Mesendoderm (in vitro differentiated cells): ENCODE measurements at regions not wholly inside any gene's neighbourhood (a gene's known extent, or its start where the extent isn't known, plus 50 kb on each side); places are given as distances from the start of the nearest gene placed in this dataset.

ENCODE experiments used
- DNase-seq: peaks from one replicate; pipeline ENCODE4 v3.0.0; 2013
- H2AK5ac ChIP-seq: 2 replicates; pipeline ENCODE4 v1.6.1; 2013; ENCODE audit warnings: low read length, inconsistent platforms
- H2BK120ac ChIP-seq: 2 replicates; pipeline ENCODE4 v1.6.1; 2013; ENCODE audit warnings: low read depth, mild to moderate bottlenecking, low read length, moderate library complexity, mixed read lengths
- H2BK15ac ChIP-seq: replicated peaks from 2 replicates; pipeline ENCODE4 v1.6.1; 2013; ENCODE audit warnings: low read depth, mild to moderate bottlenecking, moderate library complexity
- H2BK5ac ChIP-seq: 2 replicates; pipeline ENCODE4 v1.6.1; 2013; ENCODE audit warnings: low read length, inconsistent platforms
- H3K18ac ChIP-seq: 2 replicates; pipeline ENCODE4 v1.6.1; 2013; ENCODE audit warnings: mild to moderate bottlenecking, low read length, mixed read lengths
- H3K23ac ChIP-seq: one replicate; pipeline ENCODE4 v1.6.1; 2013; ENCODE audit warnings: low read length
- H3K27ac ChIP-seq: 2 replicates; pipeline ENCODE4 v1.5.1; 2013; ENCODE audit warnings: low read depth, mild to moderate bottlenecking, inconsistent platforms, low read length, moderate library complexity
- H3K27me3 ChIP-seq: 2 replicates; pipeline ENCODE4 v1.6.1; 2013; ENCODE audit warnings: low read length, control low read depth, mild to moderate bottlenecking, inconsistent platforms; ENCODE audit not compliant: insufficient read depth, poor library complexity
- H3K36me3 ChIP-seq: 2 replicates; pipeline ENCODE4 v1.6.1; 2013; ENCODE audit warnings: low read length, inconsistent platforms; ENCODE audit not compliant: control insufficient read depth, insufficient read depth
- H3K4ac ChIP-seq: one replicate; pipeline ENCODE4 v1.6.1; 2013; ENCODE audit warnings: low read depth, mild to moderate bottlenecking, low read length, moderate library complexity
- H3K4me1 ChIP-seq: 2 replicates; pipeline ENCODE4 v1.6.1; 2013; ENCODE audit warnings: low read depth, low read length, inconsistent platforms; ENCODE audit not compliant: control insufficient read depth
- H3K4me2 ChIP-seq: 2 replicates; pipeline ENCODE4 v1.6.1; 2013; ENCODE audit warnings: low read length
- H3K4me3 ChIP-seq: 2 replicates; pipeline ENCODE4 v1.5.1; 2013; ENCODE audit warnings: mild to moderate bottlenecking, low read length
- H3K56ac ChIP-seq: one replicate; pipeline ENCODE4 v1.6.1; 2013; ENCODE audit warnings: low read length
- H3K79me1 ChIP-seq: 2 replicates; pipeline ENCODE4 v1.6.1; 2013; ENCODE audit warnings: low read length, inconsistent platforms
- H3K79me2 ChIP-seq: 2 replicates; pipeline ENCODE4 v1.6.1; 2013; ENCODE audit warnings: mild to moderate bottlenecking, low read length; ENCODE audit not compliant: control insufficient read depth, insufficient read depth
- H3K9ac ChIP-seq: 2 replicates; pipeline ENCODE4 v1.6.1; 2013; ENCODE audit warnings: low read length, inconsistent platforms
- H4K5ac ChIP-seq: one replicate; pipeline ENCODE4 v1.6.1; 2013; ENCODE audit warnings: low read length
- H4K8ac ChIP-seq: one replicate; pipeline ENCODE4 v1.6.1; 2013; ENCODE audit warnings: low read depth, mild to moderate bottlenecking, control low read depth, low read length, moderate library complexity
- WGBS: extraction: QIAGEN DNeasy Blood & Tissue Kit; methylation state at CpG from one replicate; pipeline ENCODE4 v1.1.7; 2013; ENCODE audit warnings: low lambda C conversion rate, missing lambda C conversion rate; ENCODE audit not compliant: insufficient coverage; ENCODE audit errors: extremely low coverage; 5-methylcytosine and 5-hydroxymethylcytosine counted together

- Histone ChIP-seq H3K4me1 (no peaks in the 10 kb centered on the region), H3K18ac (no peak overlapping the region), H4K8ac (no peak overlapping the region), H3K23ac (no peak overlapping the region), H3K27ac (no peak overlapping the region), H3K4me3 (no peak overlapping the region), H3K36me3 (no peaks in the 10 kb centered on the region), H4K5ac (no peak overlapping the region), H3K27me3 (no peaks in the 10 kb centered on the region), H3K4me2 (no peak overlapping the region), H3K79me2 (no peaks in the 10 kb centered on the region), H2BK120ac (no peak overlapping the region), H2BK5ac (no peak overlapping the region), H2AK5ac (no peak overlapping the region), H3K79me1 (no peaks in the 10 kb centered on the region), H2BK15ac (no peak overlapping the region), H3K9ac (no peak overlapping the region), H3K56ac (no peak overlapping the region), H3K4ac (no peak overlapping the region)
- peak; percentile 78 for DNase-seq
- no CpG with 5 or more reads among the region's 2 CpGs for WGBS
Measured at GRCh38 chr18:27899893-27900292, 277.0 kb downstream of the CDH2 start.

GRCh38 chr18:27894746-27895145 is 282.2 kb downstream of the CDH2 start:
- Histone ChIP-seq H3K4ac (no peak overlapping the region), H3K4me3 (no peak overlapping the region), H3K4me1 (no peaks in the 10 kb centered on the region), H3K23ac (no peak overlapping the region), H3K9ac (no peak overlapping the region), H3K4me2 (no peak overlapping the region), H4K8ac (no peak overlapping the region), H2BK5ac (no peak overlapping the region), H3K27me3 (no peaks in the 10 kb centered on the region), H2BK15ac (no peak overlapping the region), H2BK120ac (no peak overlapping the region), H3K56ac (no peak overlapping the region), H3K79me1 (no peaks in the 10 kb centered on the region), H3K27ac (no peak overlapping the region), H4K5ac (no peak overlapping the region), H2AK5ac (no peak overlapping the region), H3K79me2 (no peaks in the 10 kb centered on the region), H3K18ac (no peak overlapping the region), H3K36me3 (no peaks in the 10 kb centered on the region)
- WGBS = no CpG with 5 or more reads among the region's 3 CpGs
- no peak for DNase-seq

- Histone ChIP-seq H3K4ac (no peak overlapping the region), H3K4me3 (no peak overlapping the region), H2AK5ac (no peak overlapping the region), H3K18ac (no peak overlapping the region), H3K79me2 (no peaks in the 10 kb centered on the region), H3K23ac (no peak overlapping the region), H2BK15ac (no peak overlapping the region), H4K5ac (no peak overlapping the region), H4K8ac (no peak overlapping the region), H3K9ac (no peak overlapping the region), H3K36me3 (no peaks in the 10 kb centered on the region), H3K56ac (no peak overlapping the region), H3K4me1 (no peaks in the 10 kb centered on the region), H3K79me1 (no peaks in the 10 kb centered on the region), H2BK120ac (no peak overlapping the region), H3K27ac (no peak overlapping the region), H3K4me2 (no peak overlapping the region), H2BK5ac (no peak overlapping the region), H3K27me3 (no peaks in the 10 kb centered on the region)
- no peak for DNase-seq
- no CpG with 5 or more reads among the region's 2 CpGs for WGBS
Measured at GRCh38 chr18:27887711-27888495, 289.0 kb downstream of the CDH2 start.

DNA sequence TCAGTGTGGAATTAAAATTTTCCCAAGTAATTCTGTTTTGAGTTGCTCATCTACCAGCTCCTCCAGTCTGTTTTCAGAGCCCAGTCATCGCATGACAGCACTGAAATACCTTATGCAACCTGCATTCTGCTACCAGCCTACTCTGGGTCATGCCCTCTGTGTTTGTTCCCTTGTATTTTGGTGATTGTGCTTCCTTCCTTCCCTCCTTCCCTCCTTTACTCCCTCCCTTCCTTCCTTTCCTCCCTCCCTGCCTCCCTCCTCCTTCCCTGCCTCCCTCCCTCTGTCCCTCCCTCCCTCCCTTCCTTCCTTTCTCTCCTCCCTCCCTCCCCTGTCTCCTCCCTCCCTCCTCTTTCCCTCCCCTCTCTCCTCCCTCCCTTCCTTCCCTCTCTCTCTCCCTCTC is 289.6 kb downstream of the CDH2 start:
- H2BK15ac ChIP-seq = no peak overlapping the region

DNA sequence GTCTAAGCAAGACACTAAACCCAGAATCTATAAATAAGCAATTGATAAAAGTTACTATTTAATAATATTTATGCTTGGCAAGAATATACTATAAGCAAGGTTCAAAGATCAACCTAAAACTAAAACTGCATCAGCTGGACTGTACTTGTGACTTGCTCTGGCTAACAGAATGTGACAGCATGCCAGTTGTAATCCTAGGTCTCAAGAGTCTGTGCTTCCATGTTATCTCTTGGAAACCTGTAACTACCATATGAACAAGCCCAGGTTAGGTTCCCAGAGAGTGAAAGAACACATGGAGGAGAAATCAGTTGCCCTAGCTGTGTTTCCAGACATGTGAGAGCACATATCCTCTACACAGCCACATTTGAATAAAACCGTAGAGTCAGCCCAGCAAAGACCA is 297.4 kb downstream of the CDH2 start:
- no peak overlapping the region for H3K4me2 ChIP-seq
- no peak overlapping the region for H3K18ac ChIP-seq
- H3K36me3 ChIP-seq = no peaks in the 10 kb centered on the region
- no peak overlapping the region for H2AK5ac ChIP-seq
- no peak overlapping the region for H2BK15ac ChIP-seq
- H3K27me3 ChIP-seq = no peaks in the 10 kb centered on the region
- H3K23ac ChIP-seq = no peak overlapping the region
- no peaks in the 10 kb centered on the region for H3K4me1 ChIP-seq
- H3K4me3 ChIP-seq = no peak overlapping the region
- H4K5ac ChIP-seq = no peak overlapping the region
- H4K8ac ChIP-seq = no peak overlapping the region
- H3K9ac ChIP-seq = no peak overlapping the region
- no peak overlapping the region for H2BK120ac ChIP-seq
- H3K79me2 ChIP-seq = no peaks in the 10 kb centered on the region
- H3K56ac ChIP-seq = no peak overlapping the region
- no CpG with 5 or more reads among the region's 1 CpG for WGBS
- no peak overlapping the region for H3K27ac ChIP-seq
- no peak for DNase-seq
- no peak overlapping the region for H2BK5ac ChIP-seq
- H3K4ac ChIP-seq = no peak overlapping the region
- H3K79me1 ChIP-seq = no peaks in the 10 kb centered on the region

More for the DNA sequence above, 289.6 kb downstream of the CDH2 start:
- Histone ChIP-seq H3K18ac (no peak overlapping the region), H3K27ac (no peak overlapping the region), H3K4me1 (no peaks in the 10 kb centered on the region), H3K36me3 (no peaks in the 10 kb centered on the region), H3K79me1 (no peaks in the 10 kb centered on the region), H2BK120ac (no peak overlapping the region), H3K56ac (no peak overlapping the region), H3K4me2 (no peak overlapping the region), H3K4ac (no peak overlapping the region), H4K8ac (no peak overlapping the region), H2AK5ac (no peak overlapping the region), H3K79me2 (no peaks in the 10 kb centered on the region), H3K4me3 (no peak overlapping the region), H3K9ac (no peak overlapping the region), H3K27me3 (no peaks in the 10 kb centered on the region), H3K23ac (no peak overlapping the region), H2BK5ac (no peak overlapping the region), H4K5ac (no peak overlapping the region)
- no peak for DNase-seq
- no CpG with 5 or more reads among the region's 1 CpG for WGBS

DNA sequence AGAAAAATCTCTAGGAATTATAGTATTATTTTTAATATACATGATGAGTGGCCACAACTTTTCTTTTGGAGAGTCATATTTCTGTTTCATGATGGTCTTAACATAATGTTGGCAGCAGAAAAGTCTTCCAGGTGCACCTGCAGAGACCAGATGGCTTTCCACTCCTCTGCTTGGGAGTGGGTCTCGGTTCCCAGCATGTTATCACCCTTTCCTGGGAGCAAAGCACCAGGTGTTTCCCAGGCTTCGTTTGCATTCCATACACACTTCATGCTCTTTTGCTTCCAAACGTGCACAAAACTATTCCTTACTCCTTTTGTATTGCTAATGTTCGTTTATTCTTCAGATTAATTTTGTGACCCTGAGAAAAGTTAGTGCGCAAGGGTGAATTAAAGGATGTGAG is 305.2 kb downstream of the CDH2 start:
- H4K8ac ChIP-seq = no peak overlapping the region
- H3K4ac ChIP-seq = no peak overlapping the region
- no peak overlapping the region for H2BK5ac ChIP-seq
- no peak overlapping the region for H3K27ac ChIP-seq
- H3K23ac ChIP-seq = no peak overlapping the region
- H3K36me3 ChIP-seq = no peaks in the 10 kb centered on the region
- no peak overlapping the region for H4K5ac ChIP-seq
- no peaks in the 10 kb centered on the region for H3K4me1 ChIP-seq
- H2AK5ac ChIP-seq = no peak overlapping the region
- H3K56ac ChIP-seq = no peak overlapping the region
- WGBS = no CpG with 5 or more reads among the region's 5 CpGs
- H3K18ac ChIP-seq = no peak overlapping the region
- no peak overlapping the region for H2BK120ac ChIP-seq
- H3K4me3 ChIP-seq = no peak overlapping the region
- H3K9ac ChIP-seq = no peak overlapping the region
- no peaks in the 10 kb centered on the region for H3K79me2 ChIP-seq
- no peak for DNase-seq
- no peaks in the 10 kb centered on the region for H3K79me1 ChIP-seq
- no peak overlapping the region for H2BK15ac ChIP-seq
- no peaks in the 10 kb centered on the region for H3K27me3 ChIP-seq
- no peak overlapping the region for H3K4me2 ChIP-seq
